Ovary (tissue), 7 donors: ENCODE measurements at regions not wholly inside any gene's neighbourhood (a gene's known extent, or its start where the extent isn't known, plus 50 kb on each side); places are given as distances from the start of the nearest gene placed in this dataset.

Experiments
- DNase-seq, 5 donors: peaks; one replicate each; pipeline ENCODE4 v3.0.0-alpha.2; 2019 to 2020
- H3K27ac ChIP-seq, 2 donors: fragments of 200-600 bp; one replicate each; pipeline versions ENCODE4 v1.5.1 to v1.8.0; 2019 to 2022
- H3K27me3 ChIP-seq: fragments of 200-600 bp; one replicate; pipeline ENCODE4 v1.8.0; 2022
- H3K36me3 ChIP-seq: fragments of 200-600 bp; sonication (generic); one replicate; pipeline ENCODE4 v1.5.1; 2019
- H3K4me1 ChIP-seq: one replicate; pipeline ENCODE4 v1.8.1; 2013; ENCODE audit warnings: mild to moderate bottlenecking, moderate library complexity; ENCODE audit not compliant: insufficient read depth
- H3K4me3 ChIP-seq: fragments of 200-600 bp; sonication (generic); one replicate; pipeline ENCODE4 v1.5.1; 2017
- H3K9me3 ChIP-seq, 2 donors: fragments of 200-600 bp in 1 of 2; sonication (generic) in 1 of 2; one replicate each; pipeline versions ENCODE4 v1.5.1 to v1.8.1; 2013 to 2019; ENCODE audit warnings: mild to moderate bottlenecking in 1 of 2, moderate library complexity in 1 of 2
- EP300 ChIP-seq: sonication (generic); formaldehyde crosslinking; IDR thresholded peaks from one replicate; pipeline ENCODE4 v1.6.1; 2017; ENCODE audit warnings: antibody characterized with exemption
- POLR2A ChIP-seq: fragments of 450-650 bp; IDR thresholded peaks from one replicate; pipeline ENCODE4 v1.6.1; 2017; ENCODE audit warnings: antibody characterized with exemption, mild to moderate bottlenecking, moderate library complexity
- WGBS, 3 donors: extraction: QIAGEN DNeasy Blood & Tissue Kit in 1 of 3; methylation state at CpG; one replicate each; pipeline versions ENCODE4 v1.1.5 to v1.1.7; 2013 to 2017; 5-methylcytosine and 5-hydroxymethylcytosine counted together
- intact Hi-C, 4 donors: fragments of 100-400 bp; cut with DNase I; formaldehyde crosslinking; loops; one replicate each; pipeline versions ENCODE4 v1.11.0 to v1.15.1; 2022 to 2023
- TF ChIP-seq, protein P1 (sequence below), 3 donors: fragments of 450-650 bp in 2 of 3; fragments of 200-600 bp in 1 of 3; IDR thresholded peaks; one replicate each; pipeline versions ENCODE4 v1.5.1 to v1.8.0; 2016 to 2022; ENCODE audit warnings: antibody characterized with exemption in 3 of 3, mild to moderate bottlenecking in 1 of 3
- donor health status: DM: no; HTN: no; CAD: no; lungs with moderate emphysema.
- donor health status: DM: no; HTN: no; CAD: no.
- donor health status: Bipolar disorder and iron deficiency.
- donor health status: DM: no; HTN: no; CAD: no.
- donor health status: DM: yes; HTN: yes; CAD: no.

DNA sequence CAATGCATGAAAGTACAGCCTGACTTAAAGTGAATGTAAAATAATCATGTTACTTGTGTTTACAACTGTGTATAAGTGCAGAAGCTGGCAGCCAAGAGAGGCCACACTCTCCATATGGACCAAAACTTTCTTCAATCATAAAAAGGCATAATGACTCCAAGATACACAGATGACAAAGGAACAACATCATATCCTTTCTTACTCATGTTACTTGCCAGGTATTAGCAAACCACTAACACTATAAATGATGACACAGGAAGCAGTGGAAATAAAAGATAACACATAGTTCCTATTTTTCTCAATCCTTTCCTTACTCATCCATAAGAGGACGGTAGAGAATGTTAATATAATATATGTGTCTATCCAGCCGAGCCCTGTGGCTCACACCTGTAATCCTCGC is 400.0 kb upstream of the CDH2 start:
- intact Hi-C loops: no loop called here
- no peak for DNase-seq
- Histone ChIP-seq H3K36me3 (no peaks in the 10 kb centered on the region), H3K4me1 (no peaks in the 10 kb centered on the region), H3K4me3 (no peak overlapping the region), H3K27me3 (no peaks in the 10 kb centered on the region), H3K27ac (no peak overlapping the region), H3K9me3 (no peaks in the 10 kb centered on the region)
- 95 to 97% (median 96%) methylated on average over 3 of the region's 3 CpGs for WGBS, 3 donors
- TF ChIP-seq EP300 (no peak), POLR2A (no peak)
- TF ChIP-seq, protein P1, sequence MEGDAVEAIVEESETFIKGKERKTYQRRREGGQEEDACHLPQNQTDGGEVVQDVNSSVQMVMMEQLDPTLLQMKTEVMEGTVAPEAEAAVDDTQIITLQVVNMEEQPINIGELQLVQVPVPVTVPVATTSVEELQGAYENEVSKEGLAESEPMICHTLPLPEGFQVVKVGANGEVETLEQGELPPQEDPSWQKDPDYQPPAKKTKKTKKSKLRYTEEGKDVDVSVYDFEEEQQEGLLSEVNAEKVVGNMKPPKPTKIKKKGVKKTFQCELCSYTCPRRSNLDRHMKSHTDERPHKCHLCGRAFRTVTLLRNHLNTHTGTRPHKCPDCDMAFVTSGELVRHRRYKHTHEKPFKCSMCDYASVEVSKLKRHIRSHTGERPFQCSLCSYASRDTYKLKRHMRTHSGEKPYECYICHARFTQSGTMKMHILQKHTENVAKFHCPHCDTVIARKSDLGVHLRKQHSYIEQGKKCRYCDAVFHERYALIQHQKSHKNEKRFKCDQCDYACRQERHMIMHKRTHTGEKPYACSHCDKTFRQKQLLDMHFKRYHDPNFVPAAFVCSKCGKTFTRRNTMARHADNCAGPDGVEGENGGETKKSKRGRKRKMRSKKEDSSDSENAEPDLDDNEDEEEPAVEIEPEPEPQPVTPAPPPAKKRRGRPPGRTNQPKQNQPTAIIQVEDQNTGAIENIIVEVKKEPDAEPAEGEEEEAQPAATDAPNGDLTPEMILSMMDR (IDR thresholded peaks at IDR 0.05): no peak

DNA sequence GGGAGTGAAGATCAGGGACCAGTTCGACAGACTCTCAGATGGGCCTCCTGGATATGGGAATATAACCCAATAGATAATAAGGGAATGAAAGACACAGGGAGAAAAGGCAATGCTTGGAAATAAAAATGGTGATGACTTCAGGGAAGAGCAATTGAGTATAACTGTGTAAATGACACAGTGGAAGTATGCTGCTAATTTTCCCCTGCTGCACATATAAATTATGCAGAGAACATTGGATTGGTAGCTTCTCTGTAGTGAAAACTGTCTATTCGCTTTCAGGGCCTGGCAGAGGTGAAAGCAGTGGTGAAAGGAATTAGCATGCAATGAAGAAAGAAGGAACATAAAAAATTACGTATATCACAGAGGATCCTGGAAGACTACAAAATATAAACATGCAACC is 398.2 kb upstream of the CDH2 start:
- Histone ChIP-seq H3K27me3 (no peaks in the 10 kb centered on the region), H3K4me1 (no peaks in the 10 kb centered on the region), H3K4me3 (no peak overlapping the region), H3K36me3 (no peaks in the 10 kb centered on the region), H3K27ac (no peak overlapping the region), H3K9me3 (no peaks in the 10 kb centered on the region)
- 80 to 87% (median 85%) methylated on average over 3 of the region's 3 CpGs for WGBS, 3 donors
- intact Hi-C loops: no loop called here
- TF ChIP-seq EP300 (no peak), POLR2A (no peak)
- TF ChIP-seq, protein P1 (IDR thresholded peaks at IDR 0.05): no peak
- DNase-seq: no peak

DNA sequence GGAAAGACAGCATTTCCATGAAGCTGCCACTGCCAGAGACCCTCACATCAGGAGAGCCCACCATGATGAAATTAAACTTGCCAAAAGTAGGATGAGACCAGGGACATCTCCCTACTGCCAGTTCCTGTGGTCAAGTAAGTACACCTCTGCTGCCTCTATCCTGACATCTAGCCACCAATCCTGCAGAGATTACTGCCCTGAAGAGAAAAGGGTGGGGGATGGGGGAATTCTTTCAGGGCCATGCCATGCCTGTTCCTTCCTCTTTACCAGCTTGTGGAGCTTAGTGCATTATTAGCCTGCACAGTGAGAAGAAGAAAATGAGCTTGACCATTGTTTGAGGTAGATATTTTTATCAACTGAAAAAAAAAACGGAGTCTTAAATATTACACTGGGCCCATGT is 397.2 kb upstream of the CDH2 start:
- Histone ChIP-seq H3K4me1 (no peaks in the 10 kb centered on the region), H3K27ac (no peak overlapping the region), H3K36me3 (no peaks in the 10 kb centered on the region), H3K9me3 (no peaks in the 10 kb centered on the region), H3K27me3 (no peaks in the 10 kb centered on the region), H3K4me3 (no peak overlapping the region)
- WGBS, 3 donors: 77 to 93% (median 86%) methylated on average over 1 of the region's 1 CpG
- intact Hi-C loops: no loop called here
- DNase-seq: no peak
- TF ChIP-seq POLR2A: no peak
- TF ChIP-seq, protein P1 (IDR thresholded peaks at IDR 0.05): no peak
- no peak for TF ChIP-seq EP300

DNA sequence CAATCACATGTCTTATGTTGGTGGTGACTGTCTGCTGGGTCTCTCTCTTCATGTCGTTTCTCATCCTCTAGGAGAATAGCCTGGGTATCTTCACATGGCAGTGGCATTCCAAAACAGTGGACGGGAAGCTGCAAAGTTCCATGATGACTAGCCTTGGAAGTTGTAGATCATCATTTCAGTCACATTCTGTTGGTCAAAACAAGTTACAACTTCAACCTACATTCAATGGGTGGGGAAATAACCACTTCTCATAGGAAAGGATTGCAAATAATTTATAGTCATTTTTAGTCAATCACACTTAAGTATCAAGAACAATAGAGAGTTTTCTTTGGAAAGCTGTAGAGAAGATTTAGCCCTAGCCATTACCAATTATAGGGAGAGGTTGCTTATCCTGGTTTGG is 395.0 kb upstream of the CDH2 start:
- 83 to 91% (median 88%) methylated on average over 2 of the region's 2 CpGs for WGBS, 3 donors
- no peaks in the 10 kb centered on the region for H3K9me3 ChIP-seq

More for the DNA sequence above, 395.0 kb upstream of the CDH2 start:
- no peak for DNase-seq
- H3K27me3 ChIP-seq: no peaks in the 10 kb centered on the region
- TF ChIP-seq, protein P1 (IDR thresholded peaks at IDR 0.05): no peak
- TF ChIP-seq EP300 (no peak), POLR2A (no peak)
- H3K4me1 ChIP-seq: no peaks in the 10 kb centered on the region
- no peak overlapping the region for H3K4me3 ChIP-seq
- no peak overlapping the region for H3K27ac ChIP-seq
- H3K36me3 ChIP-seq: no peaks in the 10 kb centered on the region
- intact Hi-C loops: no loop called here
